A204.1 (cell line): ENCODE measurements at regions not wholly inside any gene's neighbourhood (a gene's known extent, or its start where the extent isn't known, plus 50 kb on each side); places are given as distances from the start of the nearest gene placed in this dataset.

ENCODE experiments used
- FAIRE-seq: peaks from 2 replicates; lab custom pipeline; 2012; peaks lifted over from hg19 to GRCh38; lab: Jason Lieb, UNC

GRCh38 chr13:108156749-108157148, 58.6 kb downstream of the LIG4 start:
- no peak for FAIRE-seq

GRCh38 chr13:108155185-108156106, 59.9 kb downstream of the LIG4 start:
- peak; percentile 91 for FAIRE-seq

GRCh38 chr13:108154421-108154858, 60.9 kb downstream of the LIG4 start:
- FAIRE-seq = no peak

GRCh38 chr13:108146642-108147041, 68.7 kb downstream of the LIG4 start:
- FAIRE-seq = no peak

- FAIRE-seq = no peak
These were observed 72.5 kb downstream of the LIG4 start for GRCh38 chr13:108142702-108143436.

DNA sequence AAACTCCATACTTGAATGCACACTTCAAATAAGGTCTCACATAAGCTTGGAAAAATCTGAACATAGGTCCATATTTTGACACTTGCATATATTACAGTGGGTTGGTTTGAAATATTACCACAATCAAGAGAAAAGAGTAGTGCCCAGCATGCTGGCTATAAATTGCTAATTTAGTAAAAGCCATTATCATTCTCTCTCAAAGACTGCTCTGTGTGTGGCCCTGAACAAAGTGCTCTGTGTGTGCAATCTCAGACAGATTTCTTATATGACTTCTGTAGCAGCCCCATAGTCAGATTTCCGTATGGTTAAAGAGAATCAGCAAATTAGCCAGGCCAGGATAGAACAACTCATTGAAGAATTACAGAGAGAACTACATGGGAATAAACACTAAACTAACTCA, 78.2 kb downstream of the LIG4 start:
- FAIRE-seq = no peak

- no peak for FAIRE-seq
These were observed 87.9 kb downstream of the LIG4 start for GRCh38 chr13:108127406-108127805.

GRCh38 chr13:108126056-108126455, 89.3 kb downstream of the LIG4 start:
- no peak for FAIRE-seq

DNA sequence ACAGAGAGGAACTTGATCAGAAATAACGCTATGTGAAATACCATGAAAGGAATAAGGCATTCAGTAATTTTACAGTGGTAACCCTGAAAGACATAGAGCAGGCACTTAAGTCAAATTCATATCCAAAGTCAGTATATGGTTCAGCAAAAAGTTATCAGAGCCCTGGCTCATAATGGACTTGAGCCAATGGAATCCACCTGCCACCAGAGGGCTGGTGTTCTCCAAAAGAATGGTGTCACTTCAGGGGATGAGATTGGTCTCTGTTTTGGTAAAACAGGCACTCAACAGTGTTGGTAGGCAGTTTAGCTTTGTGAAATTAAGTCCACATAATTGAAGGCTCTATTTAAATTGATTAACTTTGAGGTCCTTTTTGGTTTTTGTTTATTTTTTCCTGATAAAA, 93.9 kb downstream of the LIG4 start:
- FAIRE-seq = no peak

GRCh38 chr13:108120856-108121255, 94.5 kb downstream of the LIG4 start:
- FAIRE-seq = no peak

- no peak for FAIRE-seq
These were observed 95.0 kb downstream of the LIG4 start for GRCh38 chr13:108120302-108120701.

- FAIRE-seq = no peak
These were observed 99.6 kb downstream of the LIG4 start for GRCh38 chr13:108115738-108116137.

GRCh38 chr13:108113407-108113806, 101.9 kb downstream of the LIG4 start:
- no peak for FAIRE-seq

DNA sequence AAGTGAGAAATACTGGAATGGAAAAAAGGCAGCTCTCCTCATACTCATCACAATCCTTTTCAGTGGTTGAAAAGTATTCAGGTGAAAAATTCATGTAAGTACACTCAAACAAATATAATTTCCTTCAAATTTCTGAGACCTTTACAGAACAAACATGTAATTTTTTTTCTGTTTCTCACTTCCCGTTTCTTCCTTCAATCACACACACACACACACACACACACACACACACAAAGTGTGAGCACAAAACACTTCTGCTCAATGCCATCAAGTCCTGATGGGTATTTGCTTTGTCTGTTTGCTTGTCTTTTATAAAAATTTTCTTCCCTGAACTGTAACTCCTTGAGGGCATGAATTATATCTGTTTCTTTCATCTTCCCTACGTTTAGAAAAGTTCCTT, 110.6 kb downstream of the LIG4 start:
- no peak for FAIRE-seq

- FAIRE-seq = no peak
These were observed 112.6 kb downstream of the LIG4 start for GRCh38 chr13:108102771-108103170.

DNA sequence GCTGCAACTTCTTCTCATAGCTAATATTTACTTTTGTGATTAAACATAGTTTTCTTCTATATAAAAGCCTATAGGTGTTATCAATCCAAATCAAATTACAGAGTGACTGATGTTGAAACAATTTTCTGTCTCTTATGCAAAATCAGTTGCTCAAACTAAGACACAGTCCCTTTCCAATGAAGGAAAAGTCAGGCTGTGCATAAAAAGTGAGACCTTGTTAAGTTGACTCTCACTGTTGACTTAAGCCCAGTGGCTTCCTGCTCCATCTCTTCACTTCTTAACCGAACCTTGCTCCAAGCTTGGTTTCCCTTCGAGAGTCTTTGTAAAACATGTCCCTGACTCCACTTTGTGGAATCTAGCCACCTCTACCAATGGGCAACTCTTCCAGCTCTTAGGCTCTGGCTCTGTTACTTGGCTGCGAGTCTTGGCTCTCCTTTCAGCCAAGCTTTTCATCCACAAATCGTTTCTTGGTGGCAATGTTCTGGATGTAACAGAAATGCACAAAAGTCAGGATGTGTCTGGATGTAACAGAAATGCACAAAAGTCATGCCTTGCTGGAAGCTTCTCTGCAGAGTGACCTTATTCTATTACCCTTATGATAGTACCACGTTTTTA, 118.9 kb downstream of the LIG4 start:
- no peak for FAIRE-seq

GRCh38 chr13:108095036-108095435, 120.3 kb downstream of the LIG4 start:
- FAIRE-seq = no peak

GRCh38 chr13:108093616-108094015, 121.7 kb downstream of the LIG4 start:
- no peak for FAIRE-seq

- no peak for FAIRE-seq
These were observed 127.5 kb downstream of the LIG4 start for GRCh38 chr13:108087810-108088209.

GRCh38 chr13:108086678-108087077, 128.7 kb downstream of the LIG4 start:
- FAIRE-seq = no peak

GRCh38 chr13:108084840-108085239, 130.5 kb downstream of the LIG4 start:
- FAIRE-seq = no peak

- FAIRE-seq = no peak
These were observed 132.3 kb downstream of the LIG4 start for GRCh38 chr13:108083056-108083455.

- no peak for FAIRE-seq
These were observed 132.9 kb downstream of the LIG4 start for GRCh38 chr13:108082481-108082880.
